CD4-positive, alpha-beta T cell (primary cell): ENCODE measurements at regions not wholly inside any gene's neighbourhood (a gene's known extent, or its start where the extent isn't known, plus 50 kb on each side); places are given as distances from the start of the nearest gene placed in this dataset.

ENCODE experiments used
- ATAC-seq: fragments of 200-7000 bp; cut with Tn5 transposase; one replicate; pipeline ENCODE4 v1.10.0; 2022; ENCODE audit warnings: mild to moderate bottlenecking; ENCODE audit not compliant: poor library complexity
- CTCF ChIA-PET: fragments of 350-600 bp; sonication (Branson Sonifier 250); formaldehyde crosslinking; loops from one replicate; lab custom pipeline; 2021; ENCODE audit warnings: antibody characterized with exemption, inconsistent platforms; lab: Charles Lee
- POLR2A ChIA-PET: fragments of 350-600 bp; sonication (Branson Sonifier 250); formaldehyde crosslinking; loops from one replicate; lab custom pipeline; 2021; ENCODE audit warnings: antibody characterized with exemption, inconsistent platforms; lab: Charles Lee
- DNase-seq, 14 experiments: peaks; one replicate each; pipeline ENCODE4 v3.0.0-alpha.2; 2013 to 2020; ENCODE audit warnings: mixed read lengths in 2 of 14
- H3K27ac ChIP-seq, 2 donors: one replicate each; pipeline versions ENCODE4 v1.5.1 to v1.7.0; 2013; ENCODE audit warnings: low read length in 2 of 2, low read depth in 1 of 2, mild to moderate bottlenecking in 1 of 2
- H3K27me3 ChIP-seq, 2 experiments: 1 replicate in 1 of 2; 2 replicates in 1 of 2; pipeline versions ENCODE4 v1.6.1 to v1.7.0; 2013; ENCODE audit warnings: low read length in 2 of 2, control low read depth in 1 of 2, mild to moderate bottlenecking in 1 of 2, moderate library complexity in 1 of 2; ENCODE audit not compliant: insufficient read depth in 2 of 2, control insufficient read depth in 1 of 2
- H3K36me3 ChIP-seq: one replicate; pipeline ENCODE4 v1.6.1; 2013; ENCODE audit warnings: low read length, control low read depth; ENCODE audit not compliant: insufficient read depth
- H3K4me1 ChIP-seq: one replicate; pipeline ENCODE4 v1.6.1; 2013; ENCODE audit warnings: low read length, control low read depth; ENCODE audit not compliant: insufficient read depth
- H3K4me3 ChIP-seq: one replicate; pipeline ENCODE4 v1.5.1; 2013; ENCODE audit warnings: mild to moderate bottlenecking, low read length, moderate library complexity
- H3K9me3 ChIP-seq, 2 experiments: 1 replicate in 1 of 2; 2 replicates in 1 of 2; pipeline versions ENCODE4 v1.6.1 to v1.7.0; 2013; ENCODE audit warnings: low read length in 2 of 2, mild to moderate bottlenecking in 2 of 2, control low read depth in 1 of 2, moderate library complexity in 1 of 2; ENCODE audit not compliant: control insufficient read depth in 1 of 2, insufficient read depth in 1 of 2
- H3K27ac Mint-ChIP-seq: one replicate; pipeline ENCODE4 v1.8.0; 2020; ENCODE audit warnings: mixed read lengths
- H3K27me3 Mint-ChIP-seq: one replicate; pipeline ENCODE4 v1.8.0; 2021; ENCODE audit warnings: mixed read lengths
- H3K36me3 Mint-ChIP-seq: one replicate; pipeline ENCODE4 v1.8.0; 2021; ENCODE audit warnings: low read depth, mixed read lengths
- H3K4me1 Mint-ChIP-seq: one replicate; pipeline ENCODE4 v1.8.0; 2021; ENCODE audit warnings: low read depth, mixed read lengths
- H3K4me3 Mint-ChIP-seq: one replicate; pipeline ENCODE4 v1.8.0; 2020; ENCODE audit warnings: mild to moderate bottlenecking, mixed read lengths
- H3K9me3 Mint-ChIP-seq: one replicate; pipeline ENCODE4 v1.8.0; 2020; ENCODE audit warnings: mixed read lengths
- CTCF ChIP-seq: fragments of 200-600 bp; IDR thresholded peaks from one replicate; pipeline ENCODE4 v1.8.0; 2022; ENCODE audit warnings: antibody characterized with exemption, mild to moderate bottlenecking
- intact Hi-C, 2 experiments: fragments of 100-400 bp; cut with DNase I in 1 of 2; cut with micrococcal nuclease in 1 of 2; formaldehyde crosslinking; loops; one replicate each; pipeline versions ENCODE4 v1.15.1 to v1.9.0; 2023 to 2025; cut with DNase I, micrococcal nuclease

DNA sequence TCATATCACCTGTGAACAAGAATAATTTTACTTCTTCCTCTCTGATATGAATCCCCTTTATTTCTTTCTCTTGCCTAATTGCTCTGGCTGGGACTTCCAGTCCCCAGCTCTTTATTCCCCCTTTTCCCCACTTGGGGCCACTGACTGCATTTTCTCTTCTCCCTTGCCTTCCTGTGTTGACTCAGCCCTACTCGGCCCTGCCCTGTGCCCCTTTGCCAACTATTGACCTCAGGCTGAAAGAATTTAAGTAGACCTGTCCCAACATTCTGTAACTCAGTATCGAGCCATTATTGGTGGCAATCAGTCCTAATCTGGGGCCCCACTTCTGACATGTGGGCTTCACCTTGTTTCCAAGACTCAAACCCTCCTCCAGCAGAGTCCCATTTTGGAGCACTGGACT lies 60.6 kb upstream of the STUM start:
- Mint-ChIP-seq H3K27me3 (peaks cover 60% of the 10 kb centered on the region), H3K27ac (no peak overlapping the region), H3K4me3 (no peak overlapping the region), H3K4me1 (peaks cover 23% of the 10 kb centered on the region), H3K9me3 (no peaks in the 10 kb centered on the region), H3K36me3 (no peaks in the 10 kb centered on the region)
- intact Hi-C loops: no loop called here
- TF ChIP-seq CTCF: no peak
- no peak overlapping the region for H3K4me3 ChIP-seq
- peaks cover 6 to 9% of the 10 kb centered on the region in 2 experiments for H3K27me3 ChIP-seq
- H3K27ac ChIP-seq: no peak overlapping the region
- H3K9me3 ChIP-seq: peaks cover 0 to 2% of the 10 kb centered on the region in 2 experiments
- CTCF ChIA-PET: no interaction called here
- POLR2A ChIA-PET: no interaction called here
- H3K36me3 ChIP-seq: no peaks in the 10 kb centered on the region
- H3K4me1 ChIP-seq: peaks cover 9% of the 10 kb centered on the region
- DNase-seq (no peak), ATAC-seq (no peak)

DNA sequence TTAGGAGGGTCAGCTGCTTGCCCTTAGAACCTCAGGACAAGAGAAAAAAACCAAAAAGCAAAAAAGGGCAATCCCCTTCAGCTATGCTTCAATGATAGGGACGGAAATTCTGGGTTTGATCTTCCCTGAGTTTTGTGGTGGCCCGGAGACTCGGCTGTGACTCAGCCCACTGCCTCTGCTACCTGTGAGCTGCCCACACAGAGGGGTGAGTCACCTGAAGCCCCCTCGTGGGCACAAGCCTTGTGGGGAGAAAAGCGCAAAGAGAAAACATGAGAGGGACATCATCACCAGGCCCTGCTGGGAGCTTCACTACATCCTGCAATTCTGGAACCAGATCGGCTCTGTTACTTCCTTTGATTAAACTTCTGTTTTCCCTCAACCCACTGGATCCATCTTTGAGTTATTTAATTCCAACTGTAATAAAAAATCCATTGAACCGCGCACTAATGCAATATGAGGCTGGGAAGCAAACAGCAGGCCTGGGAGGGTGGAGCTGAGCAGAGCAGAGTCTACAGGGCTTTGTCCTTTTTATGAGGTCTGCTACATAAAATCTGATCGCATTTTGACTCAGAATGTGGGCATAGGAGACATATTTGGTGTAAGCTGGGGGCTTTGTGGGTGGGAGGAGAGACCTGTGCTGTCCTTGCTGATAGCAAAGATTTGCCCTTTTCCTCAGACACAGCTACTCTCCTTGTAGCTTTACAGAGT lies 58.7 kb upstream of the STUM start:
- H3K27ac Mint-ChIP-seq: no peak overlapping the region
- H3K9me3 Mint-ChIP-seq: no peaks in the 10 kb centered on the region
- ATAC-seq: no peak
- Histone ChIP-seq H3K27me3 (no peaks in the 10 kb centered on the region), H3K4me3 (no peak overlapping the region), H3K36me3 (no peaks in the 10 kb centered on the region), H3K4me1 (peaks cover 9% of the 10 kb centered on the region), H3K27ac (no peak overlapping the region), H3K9me3 (no peaks in the 10 kb centered on the region)
- intact Hi-C loops: no loop called here
- no peaks in the 10 kb centered on the region for H3K36me3 Mint-ChIP-seq
- peaks cover 23% of the 10 kb centered on the region for H3K4me1 Mint-ChIP-seq
- DNase-seq: no peak
- H3K27me3 Mint-ChIP-seq: peaks cover 43% of the 10 kb centered on the region
- H3K4me3 Mint-ChIP-seq: no peak overlapping the region
- TF ChIP-seq CTCF: no peak
- POLR2A ChIA-PET: no interaction called here
- CTCF ChIA-PET: no interaction called here

- H3K27ac Mint-ChIP-seq: no peak overlapping the region
- peaks cover 39% of the 10 kb centered on the region for H3K27me3 Mint-ChIP-seq
- Histone ChIP-seq H3K4me3 (no peak overlapping the region), H3K4me1 (peaks cover 5% of the 10 kb centered on the region), H3K27ac (no peak overlapping the region), H3K36me3 (no peaks in the 10 kb centered on the region), H3K27me3 (no peaks in the 10 kb centered on the region), H3K9me3 (no peaks in the 10 kb centered on the region)
- DNase-seq (no peak), ATAC-seq (no peak)
- no peaks in the 10 kb centered on the region for H3K36me3 Mint-ChIP-seq
- ChIA-PET POLR2A (no interaction called here), CTCF (no interaction called here)
- no peak for TF ChIP-seq CTCF
- H3K4me1 Mint-ChIP-seq: peaks cover 23% of the 10 kb centered on the region
- H3K4me3 Mint-ChIP-seq: no peak overlapping the region
- intact Hi-C loops: no loop called here
- H3K9me3 Mint-ChIP-seq: no peaks in the 10 kb centered on the region
These were observed 58.1 kb upstream of the STUM start for GRCh38 chr1:226490426-226490809.
